ENCODE measurements at regions not wholly inside any gene's neighbourhood (a gene's known extent, or its start where the extent isn't known, plus 50 kb on each side); places are given as distances from the start of the nearest gene placed in this dataset.

DNA sequence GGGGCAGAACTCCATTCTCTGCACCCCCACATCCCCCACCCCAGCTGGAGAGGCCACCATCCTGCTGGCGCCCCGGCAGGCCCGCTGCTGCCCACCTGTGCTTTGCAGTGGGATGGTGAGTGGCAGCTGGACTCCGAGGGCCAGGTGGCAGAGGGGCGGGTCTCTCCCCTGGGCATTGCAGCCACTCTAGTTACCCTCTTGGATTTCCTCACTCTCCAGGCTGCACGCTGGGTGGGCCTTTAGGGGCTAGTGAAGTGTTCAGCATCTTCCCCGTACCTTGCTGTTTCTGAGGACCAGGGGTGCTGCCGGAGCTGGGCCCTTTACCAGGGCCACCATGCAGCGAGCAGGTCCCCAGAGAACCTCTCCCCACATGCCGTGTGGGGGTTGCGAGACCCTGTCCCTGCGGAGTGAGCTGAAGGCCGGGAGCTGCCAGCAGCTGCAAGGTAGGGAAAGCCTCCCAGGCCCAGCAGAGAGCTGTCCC, 88.4 kb upstream of the SH3PXD2B start:
- no peaks in the 10 kb centered on the region for H3K4me1 ChIP-seq (ENCODE audit: control insufficient read depth, insufficient read depth, low read length)
- Mint-ChIP-seq H3K4me1 (no peaks in the 10 kb centered on the region), H3K27ac (no peak overlapping the region), H3K9me3 (no peaks in the 10 kb centered on the region), H3K4me3 (no peak overlapping the region), H3K27me3 (ENCODE audit: insufficient read depth) (peaks cover 6% of the 10 kb centered on the region), H3K36me3 (ENCODE audit: low read depth) (no peaks in the 10 kb centered on the region)
- H3K9ac ChIP-seq (ENCODE audit: extremely low read depth, low read length, poor library complexity, severe bottlenecking): no peak overlapping the region
- no peaks in the 10 kb centered on the region for H3K27me3 ChIP-seq (ENCODE audit: control insufficient read depth, insufficient read depth, low read length, poor library complexity, severe bottlenecking)
- no peak overlapping the region for H3K4me3 ChIP-seq (ENCODE audit: low read length)
- no peak overlapping the region for H3K27ac ChIP-seq (ENCODE audit: low read depth, low read length)
- no peaks in the 10 kb centered on the region for H3K9me3 ChIP-seq (ENCODE audit: control insufficient read depth, low read length)
- H3K36me3 ChIP-seq (ENCODE audit: control insufficient read depth, insufficient read depth, low read length): no peaks in the 10 kb centered on the region
- peak; percentile 36 for DNase-seq
- TF ChIP-seq CTCF (conservative IDR thresholded peaks at IDR 0.05): no peak
- 94 to 95% methylated on average over 7 to 13 of the region's 13 CpGs for WGBS, 2 experiments (ENCODE audit: insufficient coverage in 1 of 2, insufficient read length in 1 of 2)

GRCh38 chr5:172541773-172542136, 87.4 kb upstream of the SH3PXD2B start:
- no peaks in the 10 kb centered on the region for H3K9me3 ChIP-seq (ENCODE audit: control insufficient read depth, low read length)
- no peak overlapping the region for H3K27ac ChIP-seq (ENCODE audit: low read depth, low read length)
- WGBS, 2 experiments (ENCODE audit: insufficient coverage in 1 of 2, insufficient read length in 1 of 2): 91 to 100% methylated on average over 3 of the region's 3 CpGs
- H3K27me3 ChIP-seq (ENCODE audit: control insufficient read depth, insufficient read depth, low read length, poor library complexity, severe bottlenecking): no peaks in the 10 kb centered on the region
- H3K36me3 ChIP-seq (ENCODE audit: control insufficient read depth, insufficient read depth, low read length): no peaks in the 10 kb centered on the region
- peaks cover under 1% of the 10 kb centered on the region for H3K27me3 Mint-ChIP-seq (ENCODE audit: insufficient read depth)
- no peak overlapping the region for H3K27ac Mint-ChIP-seq
- no peaks in the 10 kb centered on the region for H3K9me3 Mint-ChIP-seq
- no peaks in the 10 kb centered on the region for H3K36me3 Mint-ChIP-seq (ENCODE audit: low read depth)
- H3K9ac ChIP-seq (ENCODE audit: extremely low read depth, low read length, poor library complexity, severe bottlenecking): no peak overlapping the region
- H3K4me1 Mint-ChIP-seq: no peaks in the 10 kb centered on the region
- no peak overlapping the region for H3K4me3 Mint-ChIP-seq
- no peak overlapping the region for H3K4me3 ChIP-seq (ENCODE audit: low read length)
- H3K4me1 ChIP-seq (ENCODE audit: control insufficient read depth, insufficient read depth, low read length): no peaks in the 10 kb centered on the region
- peak; percentile 17 for DNase-seq
- no peak for TF ChIP-seq CTCF (conservative IDR thresholded peaks at IDR 0.05)

DNA sequence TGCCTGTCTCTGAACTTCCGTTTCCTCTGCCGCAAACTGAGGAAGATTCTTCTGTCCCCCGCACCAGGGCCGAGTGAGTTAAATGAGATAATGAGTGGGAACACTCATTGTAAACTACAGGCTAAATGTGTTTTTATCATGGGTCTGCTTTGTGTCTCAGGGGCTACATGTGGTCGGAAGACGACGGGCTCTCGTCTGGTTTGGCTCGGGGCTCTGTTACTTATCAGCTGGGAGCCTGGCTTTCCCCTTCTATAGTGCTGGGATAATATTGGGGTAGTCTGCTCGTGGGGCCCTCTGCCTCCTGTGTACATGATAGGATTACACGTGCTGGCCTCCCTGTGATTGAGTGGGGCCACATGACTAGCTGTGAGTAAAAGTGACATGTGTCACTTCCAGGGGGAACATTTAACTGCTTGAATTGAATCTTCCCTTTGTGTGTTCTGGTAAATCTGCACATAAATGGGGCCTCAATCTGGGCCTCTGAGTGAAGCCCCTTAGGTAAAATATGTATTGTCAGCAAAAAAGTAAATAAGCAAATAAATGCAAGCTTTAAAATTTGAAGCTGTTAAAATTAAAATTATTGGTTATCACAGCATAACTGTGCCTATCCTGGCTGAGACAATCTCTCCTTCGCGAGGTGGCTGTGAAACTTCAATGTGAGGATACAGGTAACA, 86.9 kb upstream of the SH3PXD2B start:
- Mint-ChIP-seq H3K27me3 (ENCODE audit: insufficient read depth) (no peaks in the 10 kb centered on the region), H3K4me3 (no peak overlapping the region)
- DNase-seq: peak; percentile 37

More for the DNA sequence above, 86.9 kb upstream of the SH3PXD2B start:
- no peak for TF ChIP-seq CTCF (conservative IDR thresholded peaks at IDR 0.05)
- Mint-ChIP-seq H3K9me3 (no peaks in the 10 kb centered on the region), H3K4me1 (no peaks in the 10 kb centered on the region), H3K36me3 (ENCODE audit: low read depth) (no peaks in the 10 kb centered on the region), H3K27ac (no peak overlapping the region)
- H3K4me3 ChIP-seq (ENCODE audit: low read length): no peak overlapping the region
- H3K4me1 ChIP-seq (ENCODE audit: control insufficient read depth, insufficient read depth, low read length): no peaks in the 10 kb centered on the region
- no peaks in the 10 kb centered on the region for H3K27me3 ChIP-seq (ENCODE audit: control insufficient read depth, insufficient read depth, low read length, poor library complexity, severe bottlenecking)
- no peaks in the 10 kb centered on the region for H3K36me3 ChIP-seq (ENCODE audit: control insufficient read depth, insufficient read depth, low read length)
- WGBS, 2 experiments (ENCODE audit: insufficient coverage in 1 of 2, insufficient read length in 1 of 2): 82 to 83% methylated on average over 12 to 13 of the region's 13 CpGs
- no peaks in the 10 kb centered on the region for H3K9me3 ChIP-seq (ENCODE audit: control insufficient read depth, low read length)
- no peak overlapping the region for H3K27ac ChIP-seq (ENCODE audit: low read depth, low read length)
- no peak overlapping the region for H3K9ac ChIP-seq (ENCODE audit: extremely low read depth, low read length, poor library complexity, severe bottlenecking)
